Sigmoid colon (tissue), 6 donors: ENCODE measurements at regions not wholly inside any gene's neighbourhood (a gene's known extent, or its start where the extent isn't known, plus 50 kb on each side); places are given as distances from the start of the nearest gene placed in this dataset.

Experiments
- DNase-seq: peaks from one replicate; pipeline ENCODE4 v3.0.0-alpha.2; 2019
- H3K27ac ChIP-seq, 4 donors: fragments of 200-600 bp; sonication (generic); one replicate each; pipeline ENCODE4 v1.5.1; 2016 to 2019; ENCODE audit warnings: mild to moderate bottlenecking in 1 of 4
- H3K27me3 ChIP-seq, 3 donors: fragments of 200-600 bp; sonication (generic); one replicate each; pipeline ENCODE4 v1.5.1; 2019; ENCODE audit warnings: mild to moderate bottlenecking in 1 of 3
- H3K36me3 ChIP-seq, 4 donors: fragments of 200-600 bp; sonication (generic); one replicate each; pipeline ENCODE4 v1.5.1; 2016 to 2019
- H3K4me1 ChIP-seq, 4 donors: fragments of 200-600 bp; sonication (generic); one replicate each; pipeline ENCODE4 v1.5.1; 2017 to 2019
- H3K4me3 ChIP-seq, 4 donors: fragments of 200-600 bp; sonication (generic); one replicate each; pipeline ENCODE4 v1.5.1; 2017 to 2019; ENCODE audit warnings: mild to moderate bottlenecking in 2 of 4, moderate library complexity in 1 of 4
- H3K9me3 ChIP-seq, 4 donors: fragments of 200-600 bp in 3 of 4; sonication (generic) in 3 of 4; one replicate each; pipeline versions ENCODE4 v1.5.1 to v1.6.1; 2013 to 2019
- CTCF ChIP-seq, 4 experiments: fragments of 450-650 bp in 3 of 4; fragments of 200-600 bp in 1 of 4; IDR thresholded peaks; one replicate each; pipeline ENCODE4 v1.5.1; 2016 to 2019; ENCODE audit warnings: antibody characterized with exemption in 4 of 4, mild to moderate bottlenecking in 3 of 4, moderate library complexity in 2 of 4
- EP300 ChIP-seq, 4 donors: sonication (generic); formaldehyde crosslinking; IDR thresholded peaks; one replicate each; pipeline ENCODE4 v1.6.1; 2017; ENCODE audit warnings: antibody characterized with exemption in 4 of 4
- POLR2A ChIP-seq, 2 donors: fragments of 450-650 bp; IDR thresholded peaks; one replicate each; pipeline ENCODE4 v1.6.1; 2016; ENCODE audit warnings: antibody characterized with exemption in 2 of 2, mild to moderate bottlenecking in 2 of 2, moderate library complexity in 2 of 2
- POLR2AphosphoS5 ChIP-seq, 4 donors: sonication (generic); formaldehyde crosslinking; IDR thresholded peaks; one replicate each; pipeline ENCODE4 v1.6.1; 2017; ENCODE audit warnings: antibody characterized with exemption in 4 of 4
- WGBS, 2 donors: extraction: QIAGEN DNeasy Blood & Tissue Kit; methylation state at CpG; one replicate each; pipeline ENCODE4 v1.1.7; 2013; 5-methylcytosine and 5-hydroxymethylcytosine counted together
- intact Hi-C: fragments of 100-400 bp; cut with DNase I; formaldehyde crosslinking; loops from one replicate; pipeline ENCODE4 v1.15.1; 2023
- donor health status: healthy with polysubstance abuse.
- donor health status: healthy.

DNA sequence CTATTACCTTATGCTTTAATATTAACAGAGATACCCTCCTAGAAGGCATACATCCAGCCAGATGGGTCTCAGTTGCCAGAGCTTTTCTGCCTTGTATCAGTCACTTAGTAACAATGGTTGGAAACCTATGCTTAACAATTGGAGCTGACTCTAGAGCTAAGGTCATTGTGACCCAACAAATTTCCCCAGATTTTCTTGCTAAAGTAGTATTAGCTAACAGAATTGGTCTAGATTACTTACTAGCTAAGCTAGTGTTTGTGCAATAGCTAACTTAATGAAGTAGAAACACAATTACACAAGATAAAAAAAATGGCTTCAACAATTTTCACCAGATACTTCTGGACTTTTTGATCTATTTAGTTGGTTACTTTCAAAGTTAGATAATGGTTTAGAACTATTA lies 236.9 kb downstream of the NSUN3 start:
- Histone ChIP-seq H3K4me1 (peaks cover 0 to 15% (median 14%) of the 10 kb centered on the region in 4 donors), H3K9me3 (no peaks in the 10 kb centered on the region), H3K4me3 (no peak overlapping the region), H3K36me3 (no peaks in the 10 kb centered on the region), H3K27ac (no peak overlapping the region), H3K27me3 (no peaks in the 10 kb centered on the region)
- TF ChIP-seq POLR2AphosphoS5 (IDR thresholded peaks at IDR 0.05) = no peak
- no peak for TF ChIP-seq CTCF (IDR thresholded peaks at IDR 0.05)
- TF ChIP-seq EP300 (IDR thresholded peaks at IDR 0.05) = no peak
- TF ChIP-seq POLR2A (IDR thresholded peaks at IDR 0.05) = no peak
- DNase-seq = no peak
- intact Hi-C loops = no loop called here

DNA sequence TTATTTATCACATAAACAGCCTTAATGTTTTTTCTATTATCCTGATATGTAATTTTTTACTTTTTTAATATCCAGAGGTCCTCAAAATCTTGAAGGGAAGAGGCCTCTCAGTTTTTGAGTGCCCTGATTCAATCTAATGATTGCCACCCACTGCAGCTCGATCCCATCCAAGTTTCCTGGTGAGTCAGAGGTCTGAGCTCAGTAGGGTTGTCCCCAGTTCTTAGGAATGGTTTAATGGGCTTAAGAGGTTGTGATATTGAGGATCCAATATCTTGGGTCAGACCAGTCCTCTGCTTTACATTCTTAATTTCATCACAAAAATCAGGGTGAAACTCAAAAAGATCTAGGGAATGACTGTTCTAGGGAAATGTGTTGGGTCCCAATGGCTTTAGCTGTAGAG lies 238.5 kb downstream of the NSUN3 start:
- peaks cover 0 to 31% (median 28%) of the 10 kb centered on the region in 4 donors for H3K4me1 ChIP-seq
- H3K36me3 ChIP-seq = no peaks in the 10 kb centered on the region
- intact Hi-C loops = no loop called here
- H3K4me3 ChIP-seq = no peak overlapping the region
- H3K27me3 ChIP-seq = no peaks in the 10 kb centered on the region
- 89 to 92% methylated on average over 1 of the region's 1 CpG for WGBS, 2 donors
- TF ChIP-seq CTCF (IDR thresholded peaks at IDR 0.05) = no peak
- no peaks in the 10 kb centered on the region for H3K9me3 ChIP-seq
- H3K27ac ChIP-seq = no peak overlapping the region
- no peak for DNase-seq

- peak overlapping the region; percentile 21 to 63 (median 26) for H3K27ac ChIP-seq
- 91 to 93% methylated on average over 4 of the region's 4 CpGs for WGBS, 2 donors
- TF ChIP-seq POLR2AphosphoS5 (IDR thresholded peaks at IDR 0.05) = no peak
Measured at GRCh38 chr3:94303266-94303665, 240.4 kb downstream of the NSUN3 start.

GRCh38 chr3:94303897-94304296 lies 241.0 kb downstream of the NSUN3 start:
- 66 to 89% methylated on average over 3 of the region's 3 CpGs for WGBS, 2 donors
- H3K9me3 ChIP-seq = no peaks in the 10 kb centered on the region
- intact Hi-C loops = no loop called here
- H3K4me1 ChIP-seq = peaks cover 0 to 39% (median 38%) of the 10 kb centered on the region in 4 donors
- peak overlapping the region; percentile 21 to 63 (median 26) for H3K27ac ChIP-seq
- no peak for DNase-seq
- TF ChIP-seq POLR2A (IDR thresholded peaks at IDR 0.05) = no peak
- TF ChIP-seq CTCF (IDR thresholded peaks at IDR 0.05) = peak in 1 of 4 experiments; percentile 25
- TF ChIP-seq POLR2AphosphoS5 (IDR thresholded peaks at IDR 0.05) = no peak
- TF ChIP-seq EP300 (IDR thresholded peaks at IDR 0.05) = no peak
- no peaks in the 10 kb centered on the region for H3K36me3 ChIP-seq
- H3K4me3 ChIP-seq = no peak overlapping the region
- no peaks in the 10 kb centered on the region for H3K27me3 ChIP-seq

More at GRCh38 chr3:94303266-94303665, 240.4 kb downstream of the NSUN3 start:
- Histone ChIP-seq H3K27me3 (no peaks in the 10 kb centered on the region), H3K4me3 (no peak overlapping the region), H3K4me1 (peaks cover 0 to 39% (median 37%) of the 10 kb centered on the region in 4 donors), H3K9me3 (no peaks in the 10 kb centered on the region), H3K36me3 (no peaks in the 10 kb centered on the region)
- DNase-seq = no peak
- intact Hi-C loops = no loop called here

GRCh38 chr3:94304954-94305353 lies 242.1 kb downstream of the NSUN3 start:
- TF ChIP-seq EP300 (IDR thresholded peaks at IDR 0.05) (no peak), CTCF (IDR thresholded peaks at IDR 0.05) (no peak)
- intact Hi-C loops = no loop called here
- Histone ChIP-seq H3K9me3 (no peaks in the 10 kb centered on the region), H3K36me3 (no peaks in the 10 kb centered on the region), H3K27ac (peak overlapping the region; percentile 21 to 63 (median 36)), H3K27me3 (no peaks in the 10 kb centered on the region), H3K4me1 (peaks cover 0 to 44% (median 42%) of the 10 kb centered on the region in 4 donors), H3K4me3 (no peak overlapping the region)
- no peak for DNase-seq
- WGBS, 2 donors = 73 to 74% methylated on average over 5 of the region's 5 CpGs
